GM10847 (cell line): ENCODE measurements at regions not wholly inside any gene's neighbourhood (a gene's known extent, or its start where the extent isn't known, plus 50 kb on each side); places are given as distances from the start of the nearest gene placed in this dataset.

Source experiments
- POLR2A ChIP-seq: IDR thresholded peaks from 2 replicates; pipeline ENCODE4 v1.6.1; 2011; ENCODE audit not compliant: insufficient read length; ENCODE audit errors: extremely low read depth

- TF ChIP-seq POLR2A = no peak
Measured at GRCh38 chr21:14058566-14058965, 152.2 kb downstream of the LIPI start.

GRCh38 chr21:14057313-14057712, 153.4 kb downstream of the LIPI start:
- TF ChIP-seq POLR2A = no peak

GRCh38 chr21:14056771-14057191, 154.0 kb downstream of the LIPI start:
- TF ChIP-seq POLR2A = no peak

- no peak for TF ChIP-seq POLR2A
Measured at GRCh38 chr21:14054682-14055081, 156.1 kb downstream of the LIPI start.

GRCh38 chr21:14050121-14050520, 160.6 kb downstream of the LIPI start:
- no peak for TF ChIP-seq POLR2A

GRCh38 chr21:14046401-14046800, 164.4 kb downstream of the LIPI start:
- no peak for TF ChIP-seq POLR2A

GRCh38 chr21:14040386-14040785, 170.4 kb downstream of the LIPI start:
- no peak for TF ChIP-seq POLR2A

GRCh38 chr21:14027235-14027869, 183.4 kb downstream of the LIPI start:
- TF ChIP-seq POLR2A = peak; percentile 19

GRCh38 chr21:14013056-14013603, 197.6 kb downstream of the LIPI start:
- TF ChIP-seq POLR2A = no peak

GRCh38 chr21:14012409-14012808, 198.3 kb downstream of the LIPI start:
- no peak for TF ChIP-seq POLR2A

- TF ChIP-seq POLR2A = no peak
Measured at GRCh38 chr21:14010729-14011128, 200.0 kb downstream of the LIPI start.

GRCh38 chr21:13937236-13937635, 273.5 kb downstream of the LIPI start:
- no peak for TF ChIP-seq POLR2A

GRCh38 chr21:13854638-13855037, 245.1 kb downstream of the POTED start:
- no peak for TF ChIP-seq POLR2A

- no peak for TF ChIP-seq POLR2A
Measured at GRCh38 chr21:13827201-13827600, 217.6 kb downstream of the POTED start.
